Caco-2 (cell line): ENCODE measurements at regions not wholly inside any gene's neighbourhood (a gene's known extent, or its start where the extent isn't known, plus 50 kb on each side); places are given as distances from the start of the nearest gene placed in this dataset.

ENCODE experiments used
- BruUV-seq: library from RNA; stranded (reverse); fragments of 400-500 nt; replicated peaks from 2 replicates; lab custom pipeline; 2021; lab: Mats Ljungman, UMichigan
- CTCF ChIA-PET: fragments of 300-600 bp; sonication (Branson Sonifier 250); formaldehyde crosslinking; loops from one replicate; lab custom pipeline; 2022; ENCODE audit warnings: antibody characterized with exemption; lab: Charles Lee
- POLR2A ChIA-PET: fragments of 300-600 bp; sonication (Branson Sonifier 250); formaldehyde crosslinking; loops from one replicate; lab custom pipeline; 2022; ENCODE audit warnings: antibody characterized with exemption; lab: Charles Lee
- DNase-seq, 2 experiments: peaks; one replicate each; pipeline versions ENCODE4 v3.0.0 to v3.0.0-alpha.2; 2020 to 2022
- H3K27me3 ChIP-seq: replicated peaks from 2 replicates; pipeline ENCODE4 v1.6.0; 2011; ENCODE audit warnings: low read length; ENCODE audit not compliant: control insufficient read depth, insufficient read depth
- H3K36me3 ChIP-seq: 2 replicates; pipeline ENCODE4 v1.5.1; 2011; ENCODE audit warnings: low read length; ENCODE audit not compliant: control insufficient read depth, insufficient read depth
- H3K4me1 ChIP-seq: fragments of 250-450 bp; sonication (Bioruptor Pico); 2 replicates; pipeline ENCODE4 v1.5.1; 2020; ENCODE audit warnings: mild to moderate bottlenecking
- H3K4me3 ChIP-seq: 2 replicates; pipeline ENCODE4 v1.5.1; 2011; ENCODE audit warnings: low read depth, mild to moderate bottlenecking, control low read depth, low read length
- H3K9me3 ChIP-seq: fragments of 250-450 bp; sonication (Bioruptor Pico); 2 replicates; pipeline ENCODE4 v1.5.1; 2020; ENCODE audit warnings: mild to moderate bottlenecking, moderate library complexity
- H3K27ac Mint-ChIP-seq: one replicate; pipeline ENCODE4 v1.8.0; 2022; ENCODE audit warnings: mixed read lengths; ENCODE audit not compliant: unreplicated experiment
- H3K27me3 Mint-ChIP-seq: one replicate; pipeline ENCODE4 v1.8.0; 2022; ENCODE audit warnings: mixed read lengths; ENCODE audit not compliant: insufficient read depth, unreplicated experiment
- H3K36me3 Mint-ChIP-seq: one replicate; pipeline ENCODE4 v1.8.0; 2022; ENCODE audit warnings: mild to moderate bottlenecking, mixed read lengths; ENCODE audit not compliant: insufficient read depth, unreplicated experiment
- H3K4me1 Mint-ChIP-seq: one replicate; pipeline ENCODE4 v1.8.0; 2022; ENCODE audit warnings: low read depth, mixed read lengths; ENCODE audit not compliant: unreplicated experiment
- H3K4me3 Mint-ChIP-seq: one replicate; pipeline ENCODE4 v1.8.0; 2022; ENCODE audit warnings: mild to moderate bottlenecking, moderate library complexity, mixed read lengths; ENCODE audit not compliant: unreplicated experiment
- H3K9me3 Mint-ChIP-seq: one replicate; pipeline ENCODE4 v1.8.0; 2022; ENCODE audit warnings: mixed read lengths; ENCODE audit not compliant: unreplicated experiment
- CTCF ChIP-seq, 2 experiments: fragments of 200-600 bp in 1 of 2; IDR thresholded peaks; 1 replicate in 1 of 2; 2 replicates in 1 of 2; pipeline versions ENCODE4 v1.5.1 to v1.8.0; 2011 to 2022; ENCODE audit warnings: antibody characterized with exemption in 1 of 2, control low read depth in 1 of 2, inconsistent platforms in 1 of 2, low read depth in 1 of 2, low read length in 1 of 2, mild to moderate bottlenecking in 1 of 2, moderate library complexity in 1 of 2; ENCODE audit not compliant: insufficient read depth in 1 of 2, severe bottlenecking in 1 of 2, unreplicated experiment in 1 of 2
- intact Hi-C: fragments of 100-400 bp; cut with micrococcal nuclease; formaldehyde crosslinking; loops from one replicate; pipeline ENCODE4 v1.10.0; 2022; ENCODE audit not compliant: unreplicated experiment

- ChIA-PET POLR2A (no interaction called here), CTCF (no interaction called here)
- Mint-ChIP-seq H3K27me3 (no peaks in the 10 kb centered on the region), H3K4me1 (no peaks in the 10 kb centered on the region), H3K27ac (no peak overlapping the region), H3K4me3 (no peak overlapping the region), H3K9me3 (no peaks in the 10 kb centered on the region), H3K36me3 (no peaks in the 10 kb centered on the region)
- no peaks in the 10 kb centered on the region for H3K36me3 ChIP-seq
- BruUV-seq, result no TSS peak
- no peak for DNase-seq
- H3K4me3 ChIP-seq, result no peak overlapping the region
- H3K9me3 ChIP-seq, result 0 out of 2 replicates have a peak, but pooled peaks cover 3% of the 10 kb centered on the region
- TF ChIP-seq CTCF (IDR thresholded peaks at IDR 0.05; ENCODE audit: insufficient read depth in 1 of 2, low read depth in 1 of 2, low read length in 1 of 2, severe bottlenecking in 1 of 2, unreplicated experiment in 1 of 2), result no peak
- H3K4me1 ChIP-seq, result no peaks in the 10 kb centered on the region
- intact Hi-C loops, result no loop called here
- no peaks in the 10 kb centered on the region for H3K27me3 ChIP-seq
Measured at GRCh38 chr2:13583609-13584008, 866.9 kb downstream of the TRIB2 start.

GRCh38 chr2:13584020-13584419 is 867.3 kb downstream of the TRIB2 start:
- intact Hi-C loops, result no loop called here
- Histone ChIP-seq H3K4me1 (no peaks in the 10 kb centered on the region), H3K27me3 (no peaks in the 10 kb centered on the region), H3K4me3 (no peak overlapping the region), H3K36me3 (no peaks in the 10 kb centered on the region), H3K9me3 (0 out of 2 replicates have a peak, but pooled peaks cover 3% of the 10 kb centered on the region)
- no peak for DNase-seq
- Mint-ChIP-seq H3K27me3 (no peaks in the 10 kb centered on the region), H3K27ac (no peak overlapping the region), H3K4me1 (no peaks in the 10 kb centered on the region), H3K36me3 (no peaks in the 10 kb centered on the region), H3K4me3 (no peak overlapping the region), H3K9me3 (no peaks in the 10 kb centered on the region)
- no peak for TF ChIP-seq CTCF (IDR thresholded peaks at IDR 0.05; ENCODE audit: insufficient read depth in 1 of 2, low read depth in 1 of 2, low read length in 1 of 2, severe bottlenecking in 1 of 2, unreplicated experiment in 1 of 2)
- BruUV-seq, result no TSS peak
- ChIA-PET CTCF (no interaction called here), POLR2A (no interaction called here)

- Histone ChIP-seq H3K9me3 (0 out of 2 replicates have a peak, but pooled peaks cover 3% of the 10 kb centered on the region), H3K27me3 (no peaks in the 10 kb centered on the region), H3K4me3 (no peak overlapping the region), H3K4me1 (no peaks in the 10 kb centered on the region), H3K36me3 (no peaks in the 10 kb centered on the region)
- no peak for TF ChIP-seq CTCF (IDR thresholded peaks at IDR 0.05; ENCODE audit: insufficient read depth in 1 of 2, low read depth in 1 of 2, low read length in 1 of 2, severe bottlenecking in 1 of 2, unreplicated experiment in 1 of 2)
- CTCF ChIA-PET, result no interaction called here
- H3K9me3 Mint-ChIP-seq, result no peaks in the 10 kb centered on the region
- POLR2A ChIA-PET, result no interaction called here
- H3K4me1 Mint-ChIP-seq, result no peaks in the 10 kb centered on the region
- intact Hi-C loops, result no loop called here
- DNase-seq, result no peak
- H3K4me3 Mint-ChIP-seq, result no peak overlapping the region
- no peaks in the 10 kb centered on the region for H3K27me3 Mint-ChIP-seq
- H3K27ac Mint-ChIP-seq, result no peak overlapping the region
- no TSS peak for BruUV-seq
- no peaks in the 10 kb centered on the region for H3K36me3 Mint-ChIP-seq
Measured at GRCh38 chr2:13585732-13586131, 869.0 kb downstream of the TRIB2 start.
